ENCODE measurements at regions not wholly inside any gene's neighbourhood (a gene's known extent, or its start where the extent isn't known, plus 50 kb on each side); places are given as distances from the start of the nearest gene placed in this dataset.

DNA sequence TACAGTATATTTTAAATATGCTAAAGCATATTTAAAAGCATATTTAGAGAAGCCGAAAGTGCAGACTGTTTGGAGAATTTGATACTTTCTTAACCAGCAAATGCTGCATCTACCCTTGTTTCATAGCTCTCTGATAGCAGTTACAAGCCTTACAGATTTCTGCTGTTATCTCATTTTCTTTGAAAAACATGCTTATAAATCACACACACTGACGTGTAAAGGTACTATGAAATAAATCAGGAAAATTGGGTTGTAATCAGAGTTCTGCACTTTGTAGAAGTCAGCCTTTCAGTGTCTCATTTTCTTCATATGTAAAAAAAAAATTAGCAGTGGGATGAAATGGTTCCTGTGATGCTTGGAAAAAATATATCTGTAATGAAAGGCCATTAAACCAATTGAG is 1432.4 kb upstream of the ATXN8OS start:
- no peaks in the 10 kb centered on the region for H3K27me3 ChIP-seq (ENCODE audit: insufficient read depth, poor library complexity, severe bottlenecking)
- H3K4me3 ChIP-seq (replicated peaks; ENCODE audit: insufficient read depth, low read length) = no peak overlapping the region
- H3K27ac ChIP-seq (replicated peaks) = no peak overlapping the region
- DNase-seq (ENCODE audit: low read depth in 1 of 2, low spot score in 1 of 2) = no peak
- no peak for TF ChIP-seq GABPA (IDR thresholded peaks at IDR 0.05; ENCODE audit: low read depth)
- TF ChIP-seq, protein P1, sequence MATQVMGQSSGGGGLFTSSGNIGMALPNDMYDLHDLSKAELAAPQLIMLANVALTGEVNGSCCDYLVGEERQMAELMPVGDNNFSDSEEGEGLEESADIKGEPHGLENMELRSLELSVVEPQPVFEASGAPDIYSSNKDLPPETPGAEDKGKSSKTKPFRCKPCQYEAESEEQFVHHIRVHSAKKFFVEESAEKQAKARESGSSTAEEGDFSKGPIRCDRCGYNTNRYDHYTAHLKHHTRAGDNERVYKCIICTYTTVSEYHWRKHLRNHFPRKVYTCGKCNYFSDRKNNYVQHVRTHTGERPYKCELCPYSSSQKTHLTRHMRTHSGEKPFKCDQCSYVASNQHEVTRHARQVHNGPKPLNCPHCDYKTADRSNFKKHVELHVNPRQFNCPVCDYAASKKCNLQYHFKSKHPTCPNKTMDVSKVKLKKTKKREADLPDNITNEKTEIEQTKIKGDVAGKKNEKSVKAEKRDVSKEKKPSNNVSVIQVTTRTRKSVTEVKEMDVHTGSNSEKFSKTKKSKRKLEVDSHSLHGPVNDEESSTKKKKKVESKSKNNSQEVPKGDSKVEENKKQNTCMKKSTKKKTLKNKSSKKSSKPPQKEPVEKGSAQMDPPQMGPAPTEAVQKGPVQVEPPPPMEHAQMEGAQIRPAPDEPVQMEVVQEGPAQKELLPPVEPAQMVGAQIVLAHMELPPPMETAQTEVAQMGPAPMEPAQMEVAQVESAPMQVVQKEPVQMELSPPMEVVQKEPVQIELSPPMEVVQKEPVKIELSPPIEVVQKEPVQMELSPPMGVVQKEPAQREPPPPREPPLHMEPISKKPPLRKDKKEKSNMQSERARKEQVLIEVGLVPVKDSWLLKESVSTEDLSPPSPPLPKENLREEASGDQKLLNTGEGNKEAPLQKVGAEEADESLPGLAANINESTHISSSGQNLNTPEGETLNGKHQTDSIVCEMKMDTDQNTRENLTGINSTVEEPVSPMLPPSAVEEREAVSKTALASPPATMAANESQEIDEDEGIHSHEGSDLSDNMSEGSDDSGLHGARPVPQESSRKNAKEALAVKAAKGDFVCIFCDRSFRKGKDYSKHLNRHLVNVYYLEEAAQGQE (IDR thresholded peaks at IDR 0.05; ENCODE audit: insufficient replicate concordance, low read depth) = no peak
- TF ChIP-seq, protein P2, sequence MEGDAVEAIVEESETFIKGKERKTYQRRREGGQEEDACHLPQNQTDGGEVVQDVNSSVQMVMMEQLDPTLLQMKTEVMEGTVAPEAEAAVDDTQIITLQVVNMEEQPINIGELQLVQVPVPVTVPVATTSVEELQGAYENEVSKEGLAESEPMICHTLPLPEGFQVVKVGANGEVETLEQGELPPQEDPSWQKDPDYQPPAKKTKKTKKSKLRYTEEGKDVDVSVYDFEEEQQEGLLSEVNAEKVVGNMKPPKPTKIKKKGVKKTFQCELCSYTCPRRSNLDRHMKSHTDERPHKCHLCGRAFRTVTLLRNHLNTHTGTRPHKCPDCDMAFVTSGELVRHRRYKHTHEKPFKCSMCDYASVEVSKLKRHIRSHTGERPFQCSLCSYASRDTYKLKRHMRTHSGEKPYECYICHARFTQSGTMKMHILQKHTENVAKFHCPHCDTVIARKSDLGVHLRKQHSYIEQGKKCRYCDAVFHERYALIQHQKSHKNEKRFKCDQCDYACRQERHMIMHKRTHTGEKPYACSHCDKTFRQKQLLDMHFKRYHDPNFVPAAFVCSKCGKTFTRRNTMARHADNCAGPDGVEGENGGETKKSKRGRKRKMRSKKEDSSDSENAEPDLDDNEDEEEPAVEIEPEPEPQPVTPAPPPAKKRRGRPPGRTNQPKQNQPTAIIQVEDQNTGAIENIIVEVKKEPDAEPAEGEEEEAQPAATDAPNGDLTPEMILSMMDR (IDR thresholded peaks at IDR 0.05; ENCODE audit: insufficient read depth, low read length) = no peak
- no peak for TF ChIP-seq POLR2AphosphoS5 (IDR thresholded peaks at IDR 0.05; ENCODE audit: low read depth)
- TF ChIP-seq SPI1 (IDR thresholded peaks at IDR 0.05; ENCODE audit: borderline replicate concordance, low read depth) = no peak

DNA sequence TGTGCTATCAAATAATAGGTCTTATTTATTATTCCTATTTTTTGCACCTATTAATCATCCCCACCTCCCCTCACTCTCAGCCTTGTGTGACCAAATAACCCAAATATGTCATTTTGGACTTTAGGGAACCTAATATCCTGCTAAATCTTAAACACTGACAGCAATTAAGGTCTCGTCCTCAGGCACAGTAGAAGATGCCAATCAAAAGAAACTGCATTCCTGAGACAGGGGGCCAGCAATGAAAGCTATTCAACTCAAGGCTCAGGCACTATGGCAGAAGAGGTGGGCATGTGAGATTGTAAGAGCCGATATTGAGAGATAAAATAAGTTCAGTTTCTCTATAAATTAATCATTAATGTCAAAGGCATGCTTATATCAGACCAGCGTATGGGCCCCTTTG is 1437.7 kb upstream of the PCDH9 start:
- H3K27me3 ChIP-seq (ENCODE audit: insufficient read depth, poor library complexity, severe bottlenecking) = no peaks in the 10 kb centered on the region
- TF ChIP-seq, protein P2 (IDR thresholded peaks at IDR 0.05; ENCODE audit: insufficient read depth, low read length) = no peak
- no peak for TF ChIP-seq SPI1 (IDR thresholded peaks at IDR 0.05; ENCODE audit: borderline replicate concordance, low read depth)
- TF ChIP-seq POLR2AphosphoS5 (IDR thresholded peaks at IDR 0.05; ENCODE audit: low read depth) = no peak
- no peak for TF ChIP-seq GABPA (IDR thresholded peaks at IDR 0.05; ENCODE audit: low read depth)
- TF ChIP-seq, protein P1 (IDR thresholded peaks at IDR 0.05; ENCODE audit: insufficient replicate concordance, low read depth) = no peak

DNA sequence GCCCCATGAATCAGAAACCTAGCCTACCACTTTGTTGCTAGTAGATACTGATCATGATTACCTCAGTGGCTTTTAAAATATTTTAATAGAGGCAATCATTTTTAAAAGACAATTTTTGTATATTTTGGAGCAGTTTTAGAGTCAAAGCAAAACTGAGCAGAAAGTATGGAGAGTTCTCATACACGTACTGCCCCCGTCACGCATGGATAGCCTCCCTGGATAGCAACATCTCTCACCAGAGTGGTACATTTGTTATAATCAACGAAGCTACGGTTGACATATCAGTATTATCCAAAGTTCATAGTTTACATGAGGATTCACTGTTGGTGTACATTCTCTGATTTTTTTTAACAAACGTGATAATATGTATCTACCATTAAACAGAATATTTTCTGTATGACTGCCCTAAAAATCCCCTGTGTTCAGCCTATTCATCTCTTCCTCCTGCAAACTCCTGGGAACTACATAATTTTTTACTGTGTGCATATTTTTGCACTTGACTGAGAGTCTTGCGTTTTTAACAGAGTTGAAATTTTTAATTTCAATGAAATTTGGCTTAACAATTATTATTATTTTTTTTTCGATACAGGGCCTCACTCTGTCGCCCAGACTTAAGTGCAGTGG is 1436.8 kb upstream of the PCDH9 start:
- Histone ChIP-seq H3K4me3 (replicated peaks; ENCODE audit: insufficient read depth, low read length) (no peak overlapping the region), H3K27ac (replicated peaks) (no peak overlapping the region), H3K27me3 (ENCODE audit: insufficient read depth, poor library complexity, severe bottlenecking) (no peaks in the 10 kb centered on the region)
- DNase-seq (ENCODE audit: low read depth in 1 of 2, low spot score in 1 of 2) = no peak
- TF ChIP-seq POLR2AphosphoS5 (IDR thresholded peaks at IDR 0.05; ENCODE audit: low read depth) = no peak
- TF ChIP-seq, protein P1 (IDR thresholded peaks at IDR 0.05; ENCODE audit: insufficient replicate concordance, low read depth) = no peak
- TF ChIP-seq, protein P2 (IDR thresholded peaks at IDR 0.05; ENCODE audit: insufficient read depth, low read length) = no peak
- TF ChIP-seq GABPA (IDR thresholded peaks at IDR 0.05; ENCODE audit: low read depth) = no peak
- TF ChIP-seq SPI1 (IDR thresholded peaks at IDR 0.05; ENCODE audit: borderline replicate concordance, low read depth) = no peak

More for the DNA sequence above, 1437.7 kb upstream of the PCDH9 start:
- Histone ChIP-seq H3K27ac (replicated peaks) (no peak overlapping the region), H3K4me3 (replicated peaks; ENCODE audit: insufficient read depth, low read length) (no peak overlapping the region)
- no peak for DNase-seq (ENCODE audit: low read depth in 1 of 2, low spot score in 1 of 2)

Measured in HL-60 (cell line).